GM12892 (cell line): ENCODE measurements at regions not wholly inside any gene's neighbourhood (a gene's known extent, or its start where the extent isn't known, plus 50 kb on each side); places are given as distances from the start of the nearest gene placed in this dataset.

ENCODE experiments used
- POLR2A ChIP-seq: IDR thresholded peaks from 2 replicates; pipeline ENCODE4 v1.6.1; 2011; ENCODE audit warnings: low read depth, low read length, control low read depth
- POLR2AphosphoS5 ChIP-seq: IDR thresholded peaks from 2 replicates; pipeline ENCODE4 v1.6.1; 2011; ENCODE audit warnings: low read depth, low read length, control low read depth
- TAF1 ChIP-seq: IDR thresholded peaks from 2 replicates; pipeline ENCODE4 v1.6.1; 2011; ENCODE audit warnings: low read depth, mild to moderate bottlenecking, control low read depth, low read length, borderline replicate concordance

DNA sequence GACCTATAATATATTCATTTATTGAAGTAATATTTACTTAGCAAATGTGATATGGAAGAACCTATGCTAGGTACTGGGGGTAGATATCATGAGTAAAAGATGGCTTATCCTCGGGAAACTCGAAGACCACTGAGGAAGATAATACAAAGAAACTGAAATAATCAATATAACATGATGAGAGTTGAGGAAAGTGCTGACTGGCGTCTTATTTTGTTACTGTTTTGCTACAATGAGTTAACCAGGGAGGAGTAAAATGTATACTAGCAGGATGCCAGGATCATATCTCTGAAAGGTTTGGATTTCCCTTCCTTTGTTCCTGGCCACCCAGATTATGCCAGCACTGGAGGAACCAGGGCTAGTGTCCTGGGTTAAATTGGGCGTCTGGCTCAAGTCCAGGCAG is 111.7 kb upstream of the SPATS2L start:
- no peak for TF ChIP-seq POLR2A
- TF ChIP-seq POLR2AphosphoS5: no peak
- no peak for TF ChIP-seq TAF1
